Ovary (tissue), 3 donors: ENCODE measurements at regions not wholly inside any gene's neighbourhood (a gene's known extent, or its start where the extent isn't known, plus 50 kb on each side); places are given as distances from the start of the nearest gene placed in this dataset.

Source experiments
- CTCF ChIP-seq, 3 donors: fragments of 450-650 bp in 2 of 3; fragments of 200-600 bp in 1 of 3; IDR thresholded peaks; one replicate each; pipeline versions ENCODE4 v1.5.1 to v1.8.0; 2016 to 2022; ENCODE audit warnings: antibody characterized with exemption in 3 of 3, mild to moderate bottlenecking in 1 of 3
- EP300 ChIP-seq: sonication (generic); formaldehyde crosslinking; IDR thresholded peaks from one replicate; pipeline ENCODE4 v1.6.1; 2017; ENCODE audit warnings: antibody characterized with exemption
- POLR2A ChIP-seq: fragments of 450-650 bp; IDR thresholded peaks from one replicate; pipeline ENCODE4 v1.6.1; 2017; ENCODE audit warnings: antibody characterized with exemption, mild to moderate bottlenecking, moderate library complexity
- donor health status: DM: no; HTN: no; CAD: no.

GRCh38 chr4:31896349-31896748 is 1176.2 kb downstream of the PCDH7 start:
- TF ChIP-seq CTCF (IDR thresholded peaks at IDR 0.05): no peak
- no peak for TF ChIP-seq POLR2A
- no peak for TF ChIP-seq EP300
